ENCODE measurements at regions not wholly inside any gene's neighbourhood (a gene's known extent, or its start where the extent isn't known, plus 50 kb on each side); places are given as distances from the start of the nearest gene placed in this dataset.

DNA sequence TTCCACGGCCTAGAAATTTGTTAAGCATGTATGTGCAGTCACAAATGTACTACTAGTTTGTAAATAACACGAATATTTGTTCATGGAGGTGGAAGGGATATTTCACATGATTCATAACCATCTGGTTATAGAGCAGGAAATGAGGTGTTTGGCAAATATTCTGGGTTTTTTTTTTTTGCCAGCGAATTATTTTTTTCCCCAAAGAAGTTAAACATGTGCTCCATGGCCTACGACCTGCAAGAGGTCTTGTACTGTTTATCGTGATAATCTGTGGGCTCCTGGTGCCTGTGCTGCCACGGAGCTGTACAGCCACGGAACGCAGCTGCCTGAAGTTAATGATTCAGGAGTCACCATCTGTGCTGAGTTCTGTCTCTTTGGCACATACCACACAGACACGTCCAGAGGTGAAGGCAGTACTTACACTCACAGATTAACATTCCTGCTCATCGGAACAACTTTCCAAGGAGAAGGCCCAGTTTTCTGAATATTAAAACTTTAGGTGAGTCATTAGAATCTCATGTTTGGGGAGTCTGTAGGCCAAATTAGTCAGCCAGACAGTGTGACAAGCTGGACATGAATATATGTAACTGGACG lies 156.3 kb downstream of the TMX1 start:
- peak; percentile 84 for DNase-seq (ENCODE audit: low read depth, low spot score)

DNA sequence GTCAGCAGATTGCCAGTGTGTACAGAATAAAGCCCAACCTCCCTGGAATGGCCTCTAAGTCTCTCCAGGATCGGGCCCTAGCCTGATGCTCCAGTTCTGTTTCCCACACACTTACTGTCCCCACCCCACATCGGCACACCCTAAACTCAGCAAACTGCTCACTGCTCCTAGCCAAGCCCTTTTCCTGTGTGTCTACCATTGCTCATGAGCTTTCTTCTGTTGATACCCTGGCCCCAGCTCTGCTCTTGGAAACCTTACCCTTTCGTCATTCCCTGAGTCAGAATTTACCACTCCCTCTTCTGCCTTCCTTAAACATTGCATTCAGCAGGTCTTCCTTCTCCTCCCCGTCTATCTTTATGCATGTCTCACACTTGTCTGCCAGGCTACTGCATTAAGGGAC lies 158.9 kb downstream of the TMX1 start:
- DNase-seq (ENCODE audit: low read depth, low spot score): peak; percentile 27

DNA sequence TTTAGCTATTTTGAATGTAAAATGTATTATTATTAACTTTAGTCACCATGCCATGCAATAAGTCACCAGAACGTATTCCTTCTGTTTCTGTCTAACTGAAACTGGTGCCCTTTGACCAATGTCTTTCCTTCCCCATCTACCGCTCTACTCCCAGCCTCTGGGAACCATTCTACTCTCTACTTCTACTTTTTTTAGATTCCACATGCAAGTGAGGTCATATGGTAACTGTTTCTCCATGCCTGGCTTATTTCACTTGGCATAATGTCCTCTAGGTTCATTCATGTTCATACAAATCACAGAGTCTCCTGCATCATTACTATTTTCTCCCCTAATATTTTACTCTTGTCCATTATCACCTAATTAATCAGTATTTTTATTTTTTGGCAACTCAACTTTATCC lies 160.1 kb downstream of the TMX1 start:
- DNase-seq (ENCODE audit: low read depth, low spot score): no peak

DNA sequence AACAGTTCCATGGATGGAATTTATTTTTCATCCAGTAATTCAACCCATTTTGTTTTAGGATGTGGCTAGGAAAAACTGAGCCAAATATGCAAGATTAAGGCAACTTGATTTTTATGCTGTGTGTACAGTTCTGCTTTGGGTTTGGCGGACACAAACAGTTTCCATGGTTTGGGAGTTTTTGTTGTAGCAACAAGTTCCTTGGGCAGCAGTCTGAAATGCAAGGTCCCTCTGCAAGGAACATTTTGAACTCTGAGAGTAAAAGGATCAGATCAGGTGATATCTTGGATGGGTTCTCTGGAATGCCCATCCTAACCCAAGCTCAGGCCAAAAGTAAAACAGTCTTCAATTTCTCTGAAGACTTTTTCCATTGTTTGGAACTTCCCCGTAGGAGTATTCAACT lies 161.2 kb downstream of the TMX1 start:
- peak; percentile 49 for DNase-seq (ENCODE audit: low read depth, low spot score)

DNA sequence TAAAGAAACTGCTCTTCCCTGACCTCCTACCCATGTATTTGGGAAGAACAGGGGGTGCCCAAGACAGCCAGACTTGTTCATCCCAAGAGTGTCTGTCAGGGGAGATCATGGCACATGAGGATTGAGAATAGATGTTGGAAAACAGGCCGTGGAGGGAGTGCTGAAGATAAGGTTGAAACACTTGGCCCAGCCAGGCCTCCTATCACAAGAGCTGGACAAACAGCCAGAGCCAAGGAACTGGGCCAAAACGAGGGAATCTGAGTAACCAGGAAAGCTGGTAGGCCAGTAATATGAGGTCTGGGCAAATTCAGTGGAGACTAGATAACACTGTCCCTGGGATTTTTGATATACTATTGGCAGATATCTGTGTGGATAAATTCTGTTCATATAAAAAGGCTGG lies 161.7 kb downstream of the TMX1 start:
- no peak for DNase-seq (ENCODE audit: low read depth, low spot score)

DNA sequence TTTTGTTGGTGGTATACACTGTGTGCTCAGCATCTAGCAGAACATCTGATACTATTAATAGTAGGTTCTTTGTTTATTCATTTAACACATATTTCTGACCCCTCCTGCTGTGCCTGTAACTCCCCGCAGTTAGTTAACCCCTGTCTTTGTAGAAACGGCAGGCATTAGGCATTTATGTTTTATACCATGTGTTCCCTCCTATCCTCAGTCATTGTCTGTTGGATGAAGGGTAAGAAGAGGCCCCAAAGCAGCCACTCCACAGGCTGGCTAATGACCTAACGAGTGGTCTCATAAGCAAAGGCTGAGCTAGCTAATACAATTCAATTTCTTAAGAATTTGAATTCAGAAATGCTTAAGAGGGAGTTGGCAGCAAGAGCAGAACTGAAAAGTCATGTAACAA lies 170.8 kb downstream of the TMX1 start:
- DNase-seq (ENCODE audit: low read depth, low spot score): peak; percentile 4

DNA sequence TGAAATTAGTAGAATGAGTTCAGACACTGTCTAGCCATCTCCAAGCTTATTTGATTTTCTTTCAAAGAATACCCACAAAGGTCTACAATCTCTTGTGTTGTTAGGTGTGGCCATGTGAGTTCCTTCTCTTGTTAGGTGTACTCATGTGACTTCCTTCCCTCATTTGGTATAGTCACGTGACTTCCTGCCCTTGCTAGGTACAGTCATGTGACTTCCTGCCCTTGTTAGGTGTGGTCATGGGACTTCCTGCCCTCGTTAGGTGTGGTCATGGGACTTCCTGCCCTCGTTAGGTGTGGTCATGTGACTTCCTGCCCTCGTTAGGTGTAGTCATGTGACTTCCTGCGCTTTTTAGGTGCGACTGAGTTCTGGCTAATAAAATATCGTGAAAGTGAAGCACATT lies 179.6 kb downstream of the TMX1 start:
- no peak for DNase-seq (ENCODE audit: low read depth, low spot score)

DNA sequence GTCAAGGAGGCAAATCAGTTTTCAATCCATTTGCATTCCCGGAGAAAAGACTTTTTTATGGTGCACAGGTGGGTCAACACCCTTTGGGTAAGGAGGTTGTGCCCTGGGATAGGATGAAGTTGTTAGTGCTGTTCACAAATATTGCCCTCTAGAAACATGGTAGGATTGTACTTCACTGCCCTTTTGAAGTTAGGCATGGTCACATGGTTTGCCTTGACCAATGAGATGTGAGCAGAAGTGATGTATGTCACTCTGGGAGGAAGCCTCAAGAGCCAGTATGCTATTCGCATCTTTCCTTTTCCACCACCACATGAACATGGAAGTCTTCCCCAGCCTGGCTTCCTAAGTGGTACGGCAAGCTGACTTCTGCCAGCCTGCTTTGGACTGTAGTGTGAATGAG lies 182.7 kb downstream of the TMX1 start:
- no peak for DNase-seq (ENCODE audit: low read depth, low spot score)

DNA sequence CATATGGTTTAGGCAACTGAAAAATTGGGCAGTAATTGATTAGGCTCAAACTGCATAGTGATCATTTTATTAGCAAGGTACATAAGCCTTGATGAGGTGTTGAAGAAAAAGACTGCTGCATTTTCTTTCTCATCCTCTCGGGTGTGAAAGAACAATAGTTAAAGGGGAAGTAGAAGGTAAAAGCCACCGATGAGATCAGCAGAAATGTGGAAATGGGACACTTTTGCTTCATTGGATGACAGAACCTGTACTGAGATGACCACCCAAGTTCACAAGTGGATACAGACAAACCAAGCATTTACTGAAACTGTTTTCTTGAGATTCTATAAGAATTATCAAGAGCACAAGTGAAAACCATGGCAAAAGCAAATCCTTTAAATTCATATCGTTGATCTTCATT lies 184.0 kb downstream of the TMX1 start:
- no peak for DNase-seq (ENCODE audit: low read depth, low spot score)

DNA sequence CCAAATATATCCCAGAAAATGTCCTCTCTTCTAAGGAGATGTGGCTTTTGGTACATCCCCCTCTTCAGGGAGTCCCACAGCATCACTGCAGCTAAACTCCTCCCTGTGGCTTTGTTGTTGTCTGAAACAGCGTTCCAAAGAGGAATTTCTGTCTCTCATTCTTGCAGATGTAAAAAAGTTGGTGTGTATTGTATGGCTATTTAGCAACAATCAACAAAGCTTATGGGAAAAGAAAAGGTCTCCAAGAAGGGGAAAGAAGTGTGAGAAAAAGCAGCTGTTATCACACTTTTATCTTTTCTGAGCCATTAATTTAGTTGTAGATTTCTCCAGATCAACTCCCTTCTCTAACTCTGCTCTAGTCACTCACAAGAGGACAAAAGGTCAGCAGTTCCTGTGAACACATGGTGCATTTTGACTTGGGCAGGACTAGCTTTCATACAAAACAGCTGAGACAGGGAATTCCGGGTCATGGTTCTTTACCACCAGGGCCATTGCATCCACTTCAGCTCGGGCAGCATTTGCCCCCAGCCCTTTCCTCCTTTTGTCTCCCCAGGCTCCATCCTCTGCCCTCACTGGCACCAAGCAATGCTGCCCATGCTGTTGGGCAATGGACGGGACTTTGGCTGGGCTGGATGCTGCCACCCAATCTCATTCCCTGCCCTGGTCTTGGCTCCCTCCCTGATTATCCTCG lies 184.7 kb downstream of the TMX1 start:
- peak; percentile 47 for DNase-seq (ENCODE audit: low read depth, low spot score)

DNA sequence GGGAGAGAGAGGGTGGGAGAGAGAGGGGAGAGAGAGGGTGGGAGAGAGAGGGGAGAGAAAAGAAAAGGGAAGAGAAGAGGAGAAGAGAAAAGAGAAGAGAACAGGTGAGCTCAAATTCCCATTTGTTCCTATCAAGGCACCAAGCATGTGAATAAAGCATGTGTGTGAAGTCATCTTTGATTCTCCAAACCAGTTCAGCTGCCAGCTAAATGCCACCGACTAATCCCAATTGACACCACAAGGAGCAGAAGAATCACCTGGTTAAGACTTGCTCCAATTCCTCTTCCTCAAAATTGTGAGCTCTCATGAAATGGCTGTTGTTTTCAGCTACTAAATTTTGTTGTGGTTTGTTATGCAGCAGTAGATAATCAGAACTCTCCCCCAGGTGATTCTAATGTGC lies 188.9 kb downstream of the TMX1 start:
- no peak for DNase-seq (ENCODE audit: low read depth, low spot score)

DNA sequence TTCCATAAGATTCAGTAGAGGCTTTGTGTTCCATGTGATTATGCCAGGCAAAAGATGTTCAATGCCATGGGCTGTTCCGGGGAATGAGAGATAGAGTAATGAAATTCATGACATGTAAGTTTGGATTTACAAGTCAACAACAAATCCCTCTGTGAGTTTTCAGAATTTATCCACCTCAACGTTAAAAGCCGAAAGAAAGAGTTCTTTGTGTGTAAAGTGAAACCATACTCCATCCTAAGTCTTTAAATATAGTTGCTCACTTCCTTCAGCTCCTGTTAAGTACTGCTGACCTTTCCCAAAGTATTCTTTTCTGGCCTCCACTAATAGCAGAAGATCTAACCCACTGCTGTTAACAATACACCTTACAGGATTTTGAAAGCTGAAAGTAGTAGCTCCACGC lies 190.0 kb downstream of the TMX1 start:
- peak; percentile 10 for DNase-seq (ENCODE audit: low read depth, low spot score)

DNA sequence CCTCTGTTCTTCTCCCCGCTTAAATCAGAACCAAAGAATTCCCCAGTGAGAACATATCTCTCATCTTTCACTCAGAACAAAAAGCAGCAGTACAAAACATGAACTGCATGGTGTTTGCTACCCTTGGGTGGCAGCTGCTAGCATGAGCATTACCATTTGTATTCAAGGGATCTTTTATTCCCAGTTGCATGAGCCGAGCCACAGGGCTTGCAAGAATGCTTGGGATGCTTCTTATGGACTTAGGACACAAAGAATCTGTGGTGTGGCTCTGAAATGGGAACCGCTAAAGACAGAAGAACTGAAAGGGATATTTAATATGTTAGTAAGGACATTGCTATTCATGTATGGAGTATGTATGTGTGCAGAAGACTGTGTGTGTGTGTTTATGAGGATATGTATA lies 190.6 kb downstream of the TMX1 start:
- peak; percentile 84 for DNase-seq (ENCODE audit: low read depth, low spot score)

DNA sequence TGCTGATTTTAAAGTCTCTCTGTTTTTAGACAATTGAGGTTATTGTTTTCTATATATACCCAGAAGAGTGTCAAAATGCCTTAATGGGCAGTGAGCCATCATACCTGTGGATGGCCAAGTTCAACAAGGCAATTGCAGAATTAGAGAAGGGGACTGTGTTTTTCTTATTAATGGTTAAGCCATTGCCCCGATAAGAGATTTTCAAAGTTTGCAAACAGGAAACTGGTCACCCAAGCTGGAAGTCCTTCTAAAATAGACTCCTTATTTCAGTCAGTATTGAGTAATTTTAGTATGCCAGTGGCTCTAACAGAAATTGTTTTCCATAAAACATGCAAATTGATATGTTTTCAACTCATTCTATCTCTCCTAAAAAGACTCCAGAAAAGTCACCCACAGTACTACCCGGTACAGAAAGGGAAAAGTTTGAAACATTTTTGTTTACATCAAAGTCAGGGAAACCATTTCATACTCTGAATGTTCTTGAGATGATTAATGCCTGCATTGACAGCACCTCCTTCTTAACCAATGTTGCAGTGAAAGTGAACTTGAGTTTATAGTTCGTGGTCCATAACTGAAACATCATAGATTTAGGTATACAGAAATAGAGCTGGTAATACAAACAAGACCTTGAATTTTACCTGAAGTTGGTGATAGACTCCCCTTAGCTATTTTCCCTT lies 191.1 kb downstream of the TMX1 start:
- DNase-seq (ENCODE audit: low read depth, low spot score): no peak

DNA sequence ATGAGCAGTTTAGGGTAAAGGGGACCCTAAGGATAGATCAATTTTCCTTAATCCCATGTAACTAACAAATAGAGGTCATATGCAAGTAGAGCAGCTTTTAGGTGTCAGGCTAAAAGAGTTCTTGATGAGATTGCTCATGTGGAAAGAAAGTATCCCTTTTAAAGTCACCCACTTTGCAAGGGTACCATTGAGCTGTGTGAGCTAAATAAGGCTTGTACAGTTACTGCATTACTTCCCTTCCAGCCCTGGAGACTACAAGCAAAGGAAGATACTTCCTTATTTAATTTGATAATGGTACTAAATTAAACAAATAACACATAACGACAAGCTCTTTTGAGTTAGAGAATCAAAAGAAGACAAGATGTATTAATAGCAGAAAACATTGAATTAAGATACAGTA lies 191.7 kb downstream of the TMX1 start:
- no peak for DNase-seq (ENCODE audit: low read depth, low spot score)

DNA sequence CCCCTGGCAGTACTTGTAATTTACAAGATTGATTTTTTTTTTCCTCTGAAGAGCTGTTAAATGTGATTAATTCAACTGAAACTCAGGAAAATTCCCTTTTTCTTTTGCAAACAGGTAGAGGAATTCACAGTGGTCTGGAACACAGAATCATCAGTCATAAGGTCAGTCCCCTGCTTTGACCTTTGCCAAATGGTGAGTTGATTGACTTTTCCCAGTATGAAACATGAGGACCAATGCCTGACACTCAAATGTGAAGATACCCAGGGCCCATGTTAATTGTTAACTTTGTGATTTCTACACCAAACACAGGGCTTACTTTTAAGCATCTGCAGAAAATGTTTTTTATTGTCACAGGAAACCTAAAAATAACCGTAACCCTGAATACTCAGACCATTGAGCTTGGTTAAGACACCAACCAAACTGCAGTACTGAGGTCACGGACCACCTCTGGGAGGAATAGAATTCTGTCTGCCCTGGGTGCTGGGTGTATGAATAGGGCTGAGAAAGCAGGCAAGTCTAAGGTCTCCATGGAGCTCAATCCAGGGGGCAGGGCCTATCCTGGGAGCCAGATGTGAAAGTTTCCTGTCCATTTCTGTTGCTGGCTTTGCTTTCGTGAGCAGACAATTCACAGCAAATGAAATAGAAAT lies 192.4 kb downstream of the TMX1 start:
- no peak for DNase-seq (ENCODE audit: low read depth, low spot score)

DNA sequence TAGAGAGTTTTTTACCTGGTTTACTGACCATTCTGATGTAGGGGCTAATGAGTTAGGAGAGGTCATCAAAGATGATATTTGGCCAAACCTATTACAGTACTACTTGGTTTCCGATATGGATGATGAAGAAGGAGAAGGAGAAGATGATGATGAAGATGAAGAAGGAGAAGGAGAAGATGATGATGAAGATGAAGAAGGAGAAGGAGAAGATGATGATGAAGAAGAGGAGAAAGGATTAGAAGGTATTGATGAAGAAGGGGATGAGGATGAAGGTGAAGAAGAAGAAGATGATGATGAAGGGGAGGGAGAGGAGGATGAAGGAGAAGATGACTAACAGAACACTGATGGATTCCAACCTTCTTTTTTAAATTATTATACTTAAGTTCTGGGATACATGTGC lies 196.6 kb downstream of the TMX1 start:
- DNase-seq (ENCODE audit: low read depth, low spot score): no peak

DNA sequence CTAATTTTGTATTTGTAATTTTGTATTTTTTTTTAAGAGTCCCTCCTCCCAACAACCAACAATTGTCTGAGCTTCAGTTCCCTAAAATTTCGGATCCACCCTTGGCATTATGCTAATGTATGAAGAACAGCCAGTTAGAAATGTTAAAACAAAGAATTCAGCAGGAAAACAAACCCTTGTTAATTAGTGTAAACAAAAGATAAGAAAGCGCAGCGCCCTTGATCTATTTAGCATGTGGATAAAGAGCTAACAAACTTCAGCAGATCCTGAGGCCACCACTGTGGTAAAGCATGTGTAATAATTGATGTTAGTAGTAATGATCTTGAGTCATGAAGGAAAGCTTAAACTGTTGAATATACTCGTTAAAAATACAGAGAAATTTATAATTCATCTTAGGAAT lies 199.8 kb downstream of the TMX1 start:
- DNase-seq (ENCODE audit: low read depth, low spot score): no peak

DNA sequence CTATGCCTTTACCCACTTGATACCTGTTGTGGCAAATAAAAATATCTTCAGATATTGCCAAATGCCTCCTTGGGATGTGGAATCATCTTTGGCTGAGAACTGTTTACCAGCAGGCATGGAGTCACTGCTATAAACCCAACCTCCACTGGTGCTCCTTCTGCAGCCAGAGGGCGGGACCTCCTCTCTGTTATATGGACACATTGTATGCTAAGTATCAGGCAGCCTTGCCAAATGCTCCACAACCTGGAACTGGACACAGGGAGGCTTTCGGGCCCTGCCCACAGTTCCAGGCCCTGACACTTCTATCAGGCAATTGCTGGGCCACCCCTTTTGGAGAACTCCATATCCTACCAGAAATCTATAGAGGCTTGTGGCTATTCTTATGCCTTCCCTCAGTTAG lies 201.0 kb downstream of the TMX1 start:
- no peak for DNase-seq (ENCODE audit: low read depth, low spot score)

DNA sequence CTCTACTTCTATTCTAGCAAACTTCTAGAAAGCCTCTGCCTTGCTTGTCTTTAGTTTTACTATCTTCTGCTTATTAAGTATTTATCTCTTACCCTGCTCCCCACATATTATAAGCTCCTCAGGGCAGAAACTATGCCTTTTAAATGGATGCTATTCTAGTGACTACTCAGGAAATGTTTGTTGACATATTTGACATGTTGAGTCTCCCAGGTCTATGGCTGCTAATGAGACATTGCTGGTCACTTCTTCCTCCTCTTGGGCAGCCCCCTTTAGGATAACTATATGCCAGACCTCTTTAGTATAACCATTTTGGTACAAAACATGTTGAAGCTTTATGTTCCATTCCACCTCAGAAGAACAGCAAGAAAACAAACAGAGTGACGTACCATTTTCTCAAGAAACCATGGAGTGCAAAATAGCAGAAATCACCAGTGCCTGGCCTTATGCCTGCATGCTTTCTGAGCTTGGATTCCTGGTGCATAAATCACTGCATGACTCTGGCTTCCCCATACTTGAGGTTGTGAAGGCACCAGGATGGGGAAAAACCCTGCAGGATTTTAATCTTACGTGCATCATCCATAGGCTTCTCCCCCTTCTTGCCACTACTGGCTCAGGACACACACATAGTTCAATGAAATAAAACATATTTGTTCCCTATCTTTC lies 202.6 kb downstream of the TMX1 start:
- DNase-seq (ENCODE audit: low read depth, low spot score): peak; percentile 97

DNA sequence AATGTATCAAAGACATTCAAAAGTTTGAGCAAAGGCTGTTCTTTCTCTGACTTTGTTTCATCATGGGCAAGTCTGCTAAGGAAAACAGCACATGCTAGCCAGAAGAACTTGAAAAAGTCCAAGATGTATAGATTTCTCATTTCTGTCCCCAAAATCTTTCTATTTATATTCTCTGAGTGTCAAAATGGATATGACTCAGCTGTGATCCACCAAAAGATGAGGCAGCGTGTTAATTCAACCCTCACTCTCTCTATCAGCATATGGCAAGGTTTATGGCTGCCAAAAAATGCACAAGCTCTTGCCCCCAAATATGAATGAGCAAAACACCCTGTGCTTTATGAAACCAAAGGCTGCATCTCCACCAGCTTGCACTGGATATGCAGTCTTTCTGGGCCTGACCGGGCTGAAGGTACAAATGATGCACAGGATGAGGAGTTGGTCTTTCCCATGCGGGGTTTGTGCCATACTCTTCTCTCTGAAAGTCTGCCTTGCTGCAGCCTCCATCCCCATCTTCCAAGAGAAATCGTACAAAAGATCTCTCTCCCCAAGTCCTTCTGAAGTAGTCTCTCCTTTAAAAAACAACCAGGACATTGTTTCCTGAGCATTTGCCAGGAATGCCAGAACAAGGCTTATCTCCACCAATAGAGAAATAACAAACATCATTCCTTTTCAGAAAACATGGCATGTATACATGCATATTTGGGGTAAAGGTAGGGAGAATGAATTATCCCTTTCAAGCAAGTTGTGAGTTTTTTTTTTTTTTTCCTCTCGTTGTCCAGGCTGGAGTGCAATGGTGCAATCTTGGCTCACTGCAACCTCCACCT lies 203.4 kb downstream of the TMX1 start:
- DNase-seq (ENCODE audit: low read depth, low spot score): peak; percentile 69
